GM23338 (cell line): ENCODE measurements at regions not wholly inside any gene's neighbourhood (a gene's known extent, or its start where the extent isn't known, plus 50 kb on each side); places are given as distances from the start of the nearest gene placed in this dataset.

ENCODE experiments used
- ATAC-seq: fragments of 200-7000 bp; cut with Tn5 transposase; 3 replicates; pipeline ENCODE4 v1.9.1; 2020
- DNase-seq: peaks from one replicate; pipeline ENCODE4 v3.0.0-alpha.2; 2015; ENCODE audit warnings: low spot score
- H2AFZ ChIP-seq: fragments of 200-600 bp; sonication (generic); 2 replicates; pipeline ENCODE4 v1.8.0; 2016; ENCODE audit warnings: antibody characterized with exemption, mild to moderate bottlenecking, moderate library complexity
- H3F3A ChIP-seq: fragments of 200-600 bp; sonication (generic); replicated peaks from 2 replicates; pipeline ENCODE4 v1.8.0; 2017; ENCODE audit warnings: antibody characterized with exemption, mixed run types, low read depth
- H3K27ac ChIP-seq: fragments of 200-600 bp; sonication (generic); 2 replicates; pipeline ENCODE4 v1.6.1; 2016; ENCODE audit warnings: low read depth
- H3K27me3 ChIP-seq: fragments of 200-600 bp; sonication (generic); 2 replicates; pipeline ENCODE4 v1.8.0; 2016; ENCODE audit warnings: mild to moderate bottlenecking, mixed run types, moderate library complexity; ENCODE audit not compliant: insufficient read depth
- H3K36me3 ChIP-seq: fragments of 200-600 bp; sonication (generic); 2 replicates; pipeline ENCODE4 v1.8.0; 2016; ENCODE audit warnings: mild to moderate bottlenecking; ENCODE audit not compliant: insufficient read depth
- H3K4me1 ChIP-seq: fragments of 200-600 bp; sonication (generic); 2 replicates; pipeline ENCODE4 v1.8.0; 2016; ENCODE audit warnings: mild to moderate bottlenecking, moderate library complexity; ENCODE audit not compliant: insufficient read depth
- H3K4me2 ChIP-seq: fragments of 200-600 bp; sonication (generic); 2 replicates; pipeline ENCODE4 v1.7.1; 2017; ENCODE audit warnings: mixed run types
- H3K4me3 ChIP-seq: fragments of 200-600 bp; sonication (generic); 2 replicates; pipeline ENCODE4 v1.6.1; 2016; ENCODE audit warnings: mixed run types
- H3K79me2 ChIP-seq: fragments of 200-600 bp; sonication (generic); replicated peaks from 2 replicates; pipeline ENCODE4 v1.8.0; 2017; ENCODE audit warnings: mild to moderate bottlenecking; ENCODE audit not compliant: insufficient read depth
- H3K9me2 ChIP-seq: fragments of 200-600 bp; sonication (generic); 2 replicates; pipeline ENCODE4 v1.8.0; 2017; ENCODE audit not compliant: insufficient read depth
- H4K20me1 ChIP-seq: fragments of 200-600 bp; sonication (generic); replicated peaks from 2 replicates; pipeline ENCODE4 v1.8.0; 2017; ENCODE audit warnings: mild to moderate bottlenecking; ENCODE audit not compliant: insufficient read depth
- H3K27ac Mint-ChIP-seq: 2 replicates; pipeline ENCODE4 v1.8.0; 2020; ENCODE audit warnings: inconsistent platforms, mild to moderate bottlenecking, moderate library complexity, mixed read lengths
- H3K27me3 Mint-ChIP-seq: 3 replicates; pipeline ENCODE4 v1.8.0; 2022; ENCODE audit warnings: low read depth, mild to moderate bottlenecking, moderate library complexity, mixed read lengths, inconsistent platforms; ENCODE audit not compliant: insufficient read depth, poor library complexity
- H3K36me3 Mint-ChIP-seq: 3 replicates; pipeline ENCODE4 v1.8.0; 2021; ENCODE audit warnings: low read depth, mild to moderate bottlenecking, inconsistent platforms, moderate library complexity, mixed read lengths
- H3K4me1 Mint-ChIP-seq: 3 replicates; pipeline ENCODE4 v1.8.0; 2020; ENCODE audit warnings: mild to moderate bottlenecking, inconsistent platforms, mixed read lengths
- H3K4me3 Mint-ChIP-seq: 3 replicates; pipeline ENCODE4 v1.8.0; 2021; ENCODE audit warnings: moderate library complexity, mild to moderate bottlenecking, inconsistent platforms, mixed read lengths
- H3K9me3 Mint-ChIP-seq: 3 replicates; pipeline ENCODE4 v1.8.0; 2020; ENCODE audit warnings: moderate library complexity, mild to moderate bottlenecking, inconsistent platforms, mixed read lengths
- CREB1 ChIP-seq: fragments of 250-450 bp; sonication (Bioruptor Pico); IDR thresholded peaks from 2 replicates; pipeline ENCODE4 v1.5.0; 2020; ENCODE audit warnings: low read depth, mild to moderate bottlenecking, moderate library complexity
- EZH2 ChIP-seq: fragments of 200-600 bp; sonication (generic); IDR thresholded peaks from one replicate; pipeline ENCODE4 v1.8.0; 2017; ENCODE audit warnings: antibody characterized with exemption, mild to moderate bottlenecking, low read depth; ENCODE audit not compliant: unreplicated experiment
- EZH2phosphoT487 ChIP-seq: fragments of 200-600 bp; sonication (generic); IDR thresholded peaks from one replicate; pipeline ENCODE4 v1.8.1; 2018; ENCODE audit warnings: antibody characterized with exemption; ENCODE audit not compliant: unreplicated experiment
- JUNB ChIP-seq: IDR thresholded peaks from one replicate; pipeline ENCODE4 v1.6.1; 2016; ENCODE audit warnings: antibody characterized with exemption; ENCODE audit not compliant: unreplicated experiment
- NANOG ChIP-seq: IDR thresholded peaks from 2 replicates; pipeline ENCODE4 v1.6.1; 2016; ENCODE audit warnings: antibody characterized with exemption, borderline replicate concordance
- POLR2AphosphoS5 ChIP-seq: IDR thresholded peaks from 2 replicates; pipeline ENCODE4 v1.6.1; 2016; ENCODE audit warnings: antibody characterized with exemption, low read depth
- STAT1 ChIP-seq: IDR thresholded peaks from one replicate; pipeline ENCODE4 v1.6.1; 2016; ENCODE audit warnings: antibody characterized with exemption; ENCODE audit not compliant: unreplicated experiment
- ZNF114 ChIP-seq: fragments of 250-450 bp; sonication (Bioruptor Pico); IDR thresholded peaks from 2 replicates; pipeline ENCODE4 v1.5.0; 2020; ENCODE audit warnings: mild to moderate bottlenecking, moderate library complexity
- TF ChIP-seq, protein P1 (sequence below): fragments of 250-450 bp; sonication (Bioruptor Pico); IDR thresholded peaks from 2 replicates; pipeline ENCODE4 v1.5.0; 2020; ENCODE audit warnings: mild to moderate bottlenecking, moderate library complexity

DNA sequence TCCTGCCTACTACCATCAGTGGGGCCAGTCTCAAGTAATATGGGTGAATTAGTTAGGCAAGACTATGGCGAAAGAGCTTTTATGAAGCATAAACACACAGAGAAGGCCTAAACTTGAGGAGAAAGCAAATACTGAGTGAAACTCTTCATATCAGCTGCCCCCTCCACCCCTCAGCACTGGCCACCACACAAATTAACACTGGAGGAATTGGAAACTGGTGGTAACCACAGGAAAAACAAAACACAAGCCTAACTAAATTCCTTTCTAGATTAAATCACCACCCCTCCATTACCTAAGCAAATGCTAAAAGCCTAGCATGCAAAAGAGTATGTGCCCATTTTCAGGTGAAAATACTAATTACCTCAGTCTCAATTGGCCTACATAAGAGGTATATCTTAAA, 774.7 kb upstream of the NECTIN3 start:
- no peak overlapping the region for H3K27ac ChIP-seq
- TF ChIP-seq NANOG (no peak), CREB1 (CRISPR knock-in tag) (no peak), EZH2phosphoT487 (no peak), EZH2 (no peak), ZNF114 (CRISPR knock-in tag) (no peak), POLR2AphosphoS5 (no peak), STAT1 (no peak), JUNB (no peak)
- TF ChIP-seq, protein P1, sequence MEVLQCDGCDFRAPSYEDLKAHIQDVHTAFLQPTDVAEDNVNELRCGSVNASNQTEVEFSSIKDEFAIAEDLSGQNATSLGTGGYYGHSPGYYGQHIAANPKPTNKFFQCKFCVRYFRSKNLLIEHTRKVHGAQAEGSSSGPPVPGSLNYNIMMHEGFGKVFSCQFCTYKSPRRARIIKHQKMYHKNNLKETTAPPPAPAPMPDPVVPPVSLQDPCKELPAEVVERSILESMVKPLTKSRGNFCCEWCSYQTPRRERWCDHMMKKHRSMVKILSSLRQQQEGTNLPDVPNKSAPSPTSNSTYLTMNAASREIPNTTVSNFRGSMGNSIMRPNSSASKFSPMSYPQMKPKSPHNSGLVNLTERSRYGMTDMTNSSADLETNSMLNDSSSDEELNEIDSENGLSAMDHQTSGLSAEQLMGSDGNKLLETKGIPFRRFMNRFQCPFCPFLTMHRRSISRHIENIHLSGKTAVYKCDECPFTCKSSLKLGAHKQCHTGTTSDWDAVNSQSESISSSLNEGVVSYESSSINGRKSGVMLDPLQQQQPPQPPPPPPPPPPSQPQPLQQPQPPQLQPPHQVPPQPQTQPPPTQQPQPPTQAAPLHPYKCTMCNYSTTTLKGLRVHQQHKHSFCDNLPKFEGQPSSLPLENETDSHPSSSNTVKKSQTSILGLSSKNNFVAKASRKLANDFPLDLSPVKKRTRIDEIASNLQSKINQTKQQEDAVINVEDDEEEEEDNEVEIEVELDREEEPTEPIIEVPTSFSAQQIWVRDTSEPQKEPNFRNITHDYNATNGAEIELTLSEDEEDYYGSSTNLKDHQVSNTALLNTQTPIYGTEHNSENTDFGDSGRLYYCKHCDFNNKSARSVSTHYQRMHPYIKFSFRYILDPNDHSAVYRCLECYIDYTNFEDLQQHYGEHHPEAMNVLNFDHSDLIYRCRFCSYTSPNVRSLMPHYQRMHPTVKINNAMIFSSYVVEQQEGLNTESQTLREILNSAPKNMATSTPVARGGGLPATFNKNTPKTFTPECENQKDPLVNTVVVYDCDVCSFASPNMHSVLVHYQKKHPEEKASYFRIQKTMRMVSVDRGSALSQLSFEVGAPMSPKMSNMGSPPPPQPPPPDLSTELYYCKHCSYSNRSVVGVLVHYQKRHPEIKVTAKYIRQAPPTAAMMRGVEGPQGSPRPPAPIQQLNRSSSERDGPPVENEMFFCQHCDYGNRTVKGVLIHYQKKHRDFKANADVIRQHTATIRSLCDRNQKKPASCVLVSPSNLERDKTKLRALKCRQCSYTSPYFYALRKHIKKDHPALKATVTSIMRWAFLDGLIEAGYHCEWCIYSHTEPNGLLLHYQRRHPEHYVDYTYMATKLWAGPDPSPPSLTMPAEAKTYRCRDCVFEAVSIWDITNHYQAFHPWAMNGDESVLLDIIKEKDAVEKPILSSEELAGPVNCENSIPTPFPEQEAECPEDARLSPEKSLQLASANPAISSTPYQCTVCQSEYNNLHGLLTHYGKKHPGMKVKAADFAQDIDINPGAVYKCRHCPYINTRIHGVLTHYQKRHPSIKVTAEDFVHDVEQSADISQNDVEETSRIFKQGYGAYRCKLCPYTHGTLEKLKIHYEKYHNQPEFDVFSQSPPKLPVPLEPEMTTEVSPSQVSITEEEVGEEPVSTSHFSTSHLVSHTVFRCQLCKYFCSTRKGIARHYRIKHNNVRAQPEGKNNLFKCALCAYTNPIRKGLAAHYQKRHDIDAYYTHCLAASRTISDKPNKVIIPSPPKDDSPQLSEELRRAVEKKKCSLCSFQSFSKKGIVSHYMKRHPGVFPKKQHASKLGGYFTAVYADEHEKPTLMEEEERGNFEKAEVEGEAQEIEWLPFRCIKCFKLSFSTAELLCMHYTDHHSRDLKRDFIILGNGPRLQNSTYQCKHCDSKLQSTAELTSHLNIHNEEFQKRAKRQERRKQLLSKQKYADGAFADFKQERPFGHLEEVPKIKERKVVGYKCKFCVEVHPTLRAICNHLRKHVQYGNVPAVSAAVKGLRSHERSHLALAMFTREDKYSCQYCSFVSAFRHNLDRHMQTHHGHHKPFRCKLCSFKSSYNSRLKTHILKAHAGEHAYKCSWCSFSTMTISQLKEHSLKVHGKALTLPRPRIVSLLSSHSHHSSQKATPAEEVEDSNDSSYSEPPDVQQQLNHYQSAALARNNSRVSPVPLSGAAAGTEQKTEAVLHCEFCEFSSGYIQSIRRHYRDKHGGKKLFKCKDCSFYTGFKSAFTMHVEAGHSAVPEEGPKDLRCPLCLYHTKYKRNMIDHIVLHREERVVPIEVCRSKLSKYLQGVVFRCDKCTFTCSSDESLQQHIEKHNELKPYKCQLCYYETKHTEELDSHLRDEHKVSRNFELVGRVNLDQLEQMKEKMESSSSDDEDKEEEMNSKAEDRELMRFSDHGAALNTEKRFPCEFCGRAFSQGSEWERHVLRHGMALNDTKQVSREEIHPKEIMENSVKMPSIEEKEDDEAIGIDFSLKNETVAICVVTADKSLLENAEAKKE (CRISPR knock-in tag): no peak
- ATAC-seq (no peak), DNase-seq (no peak)
- peaks cover 34% of the 10 kb centered on the region for H3K36me3 Mint-ChIP-seq
- no peaks in the 10 kb centered on the region for H3K79me2 ChIP-seq
- no peaks in the 10 kb centered on the region for H3F3A ChIP-seq
- H3K9me3 Mint-ChIP-seq: peaks cover 33% of the 10 kb centered on the region
- H3K4me1 Mint-ChIP-seq: no peaks in the 10 kb centered on the region
- H3K36me3 ChIP-seq: peaks cover 5% of the 10 kb centered on the region; the same call in 1 of the 2 replicates
- H4K20me1 ChIP-seq: no peaks in the 10 kb centered on the region
- H3K27me3 Mint-ChIP-seq: peaks cover 2% of the 10 kb centered on the region
- no peak overlapping the region for H3K4me3 Mint-ChIP-seq
- H3K27ac Mint-ChIP-seq: 0 out of 2 replicates have a peak overlapping the region, but pooled peaks have one; percentile 17
- H3K9me2 ChIP-seq: peaks cover 8% of the 10 kb centered on the region
- H2AFZ ChIP-seq: peak overlapping the region; percentile 82; the same call in 1 of the 2 replicates
- H3K4me2 ChIP-seq: no peak overlapping the region
- no peak overlapping the region for H3K4me3 ChIP-seq
- H3K27me3 ChIP-seq: no peaks in the 10 kb centered on the region
- H3K4me1 ChIP-seq: no peaks in the 10 kb centered on the region
